ENCODE measurements at regions not wholly inside any gene's neighbourhood (a gene's known extent, or its start where the extent isn't known, plus 50 kb on each side); places are given as distances from the start of the nearest gene placed in this dataset.

DNA sequence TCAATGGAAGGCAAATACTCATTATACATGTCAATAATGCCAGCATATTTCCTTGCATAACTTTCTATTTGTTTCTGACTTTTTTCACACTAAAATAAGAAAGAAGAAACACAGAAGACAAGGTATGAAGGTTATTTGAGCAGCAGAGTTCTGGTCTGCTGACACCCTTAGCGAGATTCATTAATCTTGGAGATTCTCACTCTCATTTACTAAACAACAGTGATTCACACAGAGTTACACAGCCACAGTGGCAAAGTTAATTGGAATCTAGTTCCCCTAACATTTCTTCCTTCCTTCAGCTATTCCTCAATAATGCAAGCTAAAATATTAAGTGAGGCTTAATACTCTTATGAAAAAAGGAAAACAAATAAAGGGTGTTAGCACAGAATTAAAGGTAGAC lies 1044.0 kb downstream of the IGSF11 start:
- no peak overlapping the region for H3K4me3 ChIP-seq (ENCODE audit: low read depth, low read length)
- TF ChIP-seq, protein P1, sequence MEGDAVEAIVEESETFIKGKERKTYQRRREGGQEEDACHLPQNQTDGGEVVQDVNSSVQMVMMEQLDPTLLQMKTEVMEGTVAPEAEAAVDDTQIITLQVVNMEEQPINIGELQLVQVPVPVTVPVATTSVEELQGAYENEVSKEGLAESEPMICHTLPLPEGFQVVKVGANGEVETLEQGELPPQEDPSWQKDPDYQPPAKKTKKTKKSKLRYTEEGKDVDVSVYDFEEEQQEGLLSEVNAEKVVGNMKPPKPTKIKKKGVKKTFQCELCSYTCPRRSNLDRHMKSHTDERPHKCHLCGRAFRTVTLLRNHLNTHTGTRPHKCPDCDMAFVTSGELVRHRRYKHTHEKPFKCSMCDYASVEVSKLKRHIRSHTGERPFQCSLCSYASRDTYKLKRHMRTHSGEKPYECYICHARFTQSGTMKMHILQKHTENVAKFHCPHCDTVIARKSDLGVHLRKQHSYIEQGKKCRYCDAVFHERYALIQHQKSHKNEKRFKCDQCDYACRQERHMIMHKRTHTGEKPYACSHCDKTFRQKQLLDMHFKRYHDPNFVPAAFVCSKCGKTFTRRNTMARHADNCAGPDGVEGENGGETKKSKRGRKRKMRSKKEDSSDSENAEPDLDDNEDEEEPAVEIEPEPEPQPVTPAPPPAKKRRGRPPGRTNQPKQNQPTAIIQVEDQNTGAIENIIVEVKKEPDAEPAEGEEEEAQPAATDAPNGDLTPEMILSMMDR (IDR thresholded peaks at IDR 0.05; ENCODE audit: low read depth, low read length): no peak

DNA sequence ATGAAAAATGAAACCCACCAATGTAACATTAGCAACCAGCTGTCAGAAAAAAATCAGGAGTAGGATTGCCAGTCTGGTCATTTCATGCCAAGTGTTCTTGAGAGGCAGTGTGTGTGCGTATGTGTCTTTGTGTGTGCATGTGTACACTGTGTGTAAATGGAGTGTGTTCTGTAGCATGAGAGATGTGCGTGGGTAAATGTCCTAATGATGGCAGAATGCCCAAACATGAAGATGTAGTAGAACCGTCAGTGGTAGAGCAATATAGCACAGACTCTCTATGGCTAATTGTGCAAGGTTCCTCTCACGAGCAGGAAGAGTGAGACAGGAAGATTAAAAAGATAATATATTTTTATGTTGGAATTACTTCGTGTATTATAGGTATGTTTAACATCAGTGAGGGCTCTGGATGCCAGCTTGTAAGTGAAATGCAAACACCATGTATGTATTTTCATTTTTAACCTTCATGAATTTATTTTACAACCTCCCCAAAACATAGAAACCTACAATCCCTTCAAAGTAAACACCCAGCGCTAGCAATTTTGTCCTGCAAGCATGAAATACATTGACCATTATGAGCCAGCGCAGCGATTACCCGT lies 1038.7 kb downstream of the IGSF11 start:
- H3K4me3 ChIP-seq (ENCODE audit: low read depth, low read length): no peak overlapping the region

DNA sequence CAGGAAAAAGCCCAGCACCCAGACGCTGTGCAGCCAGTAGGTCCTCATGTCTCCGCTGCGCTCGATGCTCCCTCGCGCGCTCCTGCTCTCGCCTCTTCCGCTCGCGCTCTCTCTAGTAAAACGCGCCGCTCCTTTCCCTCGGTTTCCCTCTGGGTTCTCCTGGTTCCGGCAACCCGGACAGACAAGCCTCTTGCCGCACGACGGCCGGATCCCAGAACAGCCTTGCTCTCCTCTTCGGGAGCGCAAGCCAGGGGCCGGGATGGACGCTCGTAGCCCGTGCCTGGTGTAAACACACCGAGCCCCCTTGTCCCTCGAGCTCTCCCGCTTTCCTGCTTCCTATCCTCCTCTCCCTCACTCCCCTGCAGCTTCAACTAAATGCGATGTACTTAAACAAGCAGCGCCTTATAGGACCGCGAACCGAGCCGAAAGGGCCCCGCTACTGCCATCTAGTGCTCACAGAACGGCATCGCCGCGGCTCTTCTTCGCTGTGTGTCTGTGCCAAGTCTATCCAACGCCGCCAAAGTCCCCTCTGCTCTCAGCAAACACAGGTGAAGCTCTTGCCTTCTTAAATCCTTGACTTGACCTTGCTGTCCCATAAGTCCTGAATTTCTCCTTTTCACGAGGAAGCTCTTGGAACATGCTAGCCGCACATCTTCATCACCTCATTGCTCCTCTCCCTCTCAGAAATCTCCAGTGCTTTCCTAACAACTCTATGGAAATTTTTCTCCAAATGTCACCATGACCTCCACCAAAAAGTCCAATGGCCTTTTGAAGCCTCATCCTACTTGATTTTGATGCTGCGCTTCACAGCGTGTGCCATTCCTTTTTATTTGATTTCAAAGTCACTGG lies 1037.2 kb downstream of the IGSF11 start:
- peak overlapping the region; percentile 44 for H3K4me3 ChIP-seq (ENCODE audit: low read depth, low read length)
- TF ChIP-seq, protein P1 (IDR thresholded peaks at IDR 0.05; ENCODE audit: low read depth, low read length): peak; percentile 73

More for the DNA sequence above, 1038.7 kb downstream of the IGSF11 start:
- TF ChIP-seq, protein P1 (IDR thresholded peaks at IDR 0.05; ENCODE audit: low read depth, low read length): no peak

DNA sequence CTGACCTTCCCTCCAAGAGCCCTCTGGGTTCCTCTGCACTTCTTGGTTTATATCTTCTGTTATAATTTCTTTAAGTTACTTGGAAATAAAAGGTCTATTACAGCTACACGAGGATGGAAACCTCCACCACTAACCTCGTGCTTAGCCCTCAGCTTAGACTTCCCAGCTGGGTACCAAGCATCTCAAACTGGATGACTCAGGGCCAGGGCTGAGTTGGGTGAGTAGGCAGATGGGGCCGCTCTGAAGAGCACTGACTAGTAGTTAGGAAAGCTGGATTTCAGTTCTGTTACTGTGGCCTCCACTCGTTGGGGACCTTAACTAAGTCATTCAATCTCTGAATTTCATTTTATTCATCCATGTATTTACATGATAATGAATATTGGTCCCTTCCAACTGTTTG lies 1036.6 kb downstream of the IGSF11 start:
- no peak overlapping the region for H3K4me3 ChIP-seq (ENCODE audit: low read depth, low read length)
- TF ChIP-seq, protein P1 (IDR thresholded peaks at IDR 0.05; ENCODE audit: low read depth, low read length): no peak

DNA sequence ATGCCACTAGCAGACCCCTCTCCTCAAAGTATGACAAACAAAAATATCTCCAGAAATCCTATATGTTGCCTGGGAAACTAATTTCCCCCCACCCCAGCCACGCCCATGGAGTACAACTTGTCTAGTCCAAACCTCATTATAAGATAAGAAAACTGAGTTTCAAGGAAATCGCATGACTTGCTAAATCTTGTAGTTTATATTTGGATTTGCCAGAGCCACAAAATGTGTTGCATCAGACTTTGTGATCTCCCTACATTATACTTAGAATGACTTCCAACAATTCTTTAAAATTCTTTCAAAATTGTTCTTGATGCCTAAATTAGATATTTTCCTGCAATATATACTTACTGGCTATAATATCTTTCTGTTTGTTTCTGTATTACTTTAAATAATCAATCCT lies 1034.4 kb downstream of the IGSF11 start:
- H3K4me3 ChIP-seq (ENCODE audit: low read depth, low read length): no peak overlapping the region
- TF ChIP-seq, protein P1 (IDR thresholded peaks at IDR 0.05; ENCODE audit: low read depth, low read length): no peak

DNA sequence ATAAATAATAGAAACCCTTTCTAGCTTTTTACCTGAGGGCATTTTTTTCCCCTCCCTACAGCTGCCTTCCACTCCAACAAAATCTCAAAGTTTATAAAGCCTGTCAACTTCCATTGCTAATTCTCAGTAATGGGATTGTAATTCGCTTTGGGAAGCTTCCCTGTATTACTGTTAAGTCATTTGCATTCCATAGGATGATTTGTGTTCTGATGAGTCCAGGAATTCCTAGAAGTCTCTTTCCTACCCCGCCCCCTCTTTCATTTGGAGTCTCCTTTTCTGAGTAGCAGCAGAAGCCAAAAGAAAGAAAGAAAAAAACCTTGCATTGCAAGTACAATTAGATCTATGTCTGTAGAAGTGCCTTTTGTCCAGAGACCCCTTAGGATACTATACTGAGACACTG lies 1033.3 kb downstream of the IGSF11 start:
- TF ChIP-seq, protein P1 (IDR thresholded peaks at IDR 0.05; ENCODE audit: low read depth, low read length): no peak

DNA sequence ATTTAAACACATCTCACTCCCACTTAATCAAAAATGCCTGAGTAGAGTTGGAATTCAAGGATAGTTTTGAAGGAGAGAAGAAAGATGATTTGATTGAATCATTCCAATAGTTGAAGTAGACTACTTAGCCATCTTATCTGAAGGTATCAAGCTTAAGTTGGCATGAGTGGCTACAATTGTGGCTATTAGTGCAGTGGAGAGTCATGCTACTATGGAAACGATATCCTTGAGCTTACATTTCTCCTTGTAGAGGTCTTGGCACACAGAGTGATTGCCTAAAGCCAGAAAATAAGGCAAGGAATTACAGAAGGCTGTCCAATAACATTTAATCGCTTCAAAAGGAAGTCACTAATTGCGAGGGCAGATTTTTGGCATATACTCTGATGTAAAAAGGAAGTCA lies 1022.7 kb downstream of the IGSF11 start:
- TF ChIP-seq, protein P1 (IDR thresholded peaks at IDR 0.05; ENCODE audit: low read depth, low read length): no peak

More for the DNA sequence above, 1033.3 kb downstream of the IGSF11 start:
- H3K4me3 ChIP-seq (ENCODE audit: low read depth, low read length): no peak overlapping the region

More for the DNA sequence above, 1022.7 kb downstream of the IGSF11 start:
- H3K4me3 ChIP-seq (ENCODE audit: low read depth, low read length): no peak overlapping the region

All from WI38 (cell line).